HEK293 (cell line): ENCODE measurements at regions not wholly inside any gene's neighbourhood (a gene's known extent, or its start where the extent isn't known, plus 50 kb on each side); places are given as distances from the start of the nearest gene placed in this dataset.

Experiments used
- CTCF ChIA-PET: fragments of 350-600 bp; formaldehyde crosslinking; extraction: SDS; loops from one replicate; lab custom pipeline; 2021; ENCODE audit warnings: antibody characterized with exemption; lab: Yijun Ruan, JAX
- POLR2A ChIA-PET: fragments of 300-600 bp; formaldehyde crosslinking; extraction: SDS; loops from one replicate; lab custom pipeline; 2020; ENCODE audit warnings: antibody characterized with exemption, inconsistent platforms; lab: Yijun Ruan, JAX
- H3K27ac ChIP-seq: fragments of 200-500 bp; sonication (Bioruptor generic); 2 replicates; pipeline ENCODE4 v1.5.1; 2014; ENCODE audit warnings: low read depth, low read length, control low read depth, inconsistent platforms; ENCODE audit errors: extremely low read depth
- H3K36me3 ChIP-seq, 2 experiments: fragments of 200-500 bp in 1 of 2; sonication (Bioruptor generic) in 1 of 2; 1 replicate in 1 of 2; 2 replicates in 1 of 2; pipeline ENCODE4 v1.5.1; 2014 to 2017; ENCODE audit warnings: inconsistent platforms in 2 of 2, low read length in 2 of 2; ENCODE audit not compliant: control insufficient read depth in 2 of 2, insufficient read depth in 1 of 2
- H3K4me1 ChIP-seq: fragments of 200-500 bp; sonication (Bioruptor generic); 2 replicates; pipeline ENCODE4 v1.5.1; 2014; ENCODE audit warnings: mild to moderate bottlenecking, low read length, inconsistent platforms; ENCODE audit not compliant: control insufficient read depth, insufficient read depth
- H3K4me3 ChIP-seq: 2 replicates; pipeline ENCODE4 v1.5.1; 2011; ENCODE audit warnings: low read depth, mild to moderate bottlenecking, control low read depth, low read length, moderate library complexity
- H3K9me3 ChIP-seq: fragments of 200-500 bp; sonication (Bioruptor generic); 2 replicates; pipeline ENCODE4 v1.5.1; 2014; ENCODE audit warnings: low read depth, low read length, inconsistent platforms; ENCODE audit not compliant: control insufficient read depth, insufficient read depth
- GLI2 ChIP-seq: fragments of 450-650 bp; formaldehyde crosslinking; IDR thresholded peaks from 2 replicates; pipeline ENCODE4; 2017; ENCODE audit warnings: missing biosample characterization, missing genetic modification characterization, low read depth, borderline replicate concordance
- KLF7 ChIP-seq: fragments of 450-650 bp; formaldehyde crosslinking; IDR thresholded peaks from 2 replicates; pipeline ENCODE4 v1.5.1; 2016; ENCODE audit warnings: missing biosample characterization, missing genetic modification characterization, borderline replicate concordance
- PATZ1 ChIP-seq: fragments of 450-650 bp; formaldehyde crosslinking; IDR thresholded peaks from 2 replicates; pipeline ENCODE4 v1.5.1; 2016; ENCODE audit warnings: missing biosample characterization, missing genetic modification characterization
- PRDM1 ChIP-seq: fragments of 450-650 bp; formaldehyde crosslinking; IDR thresholded peaks from 2 replicates; pipeline ENCODE4; 2016; ENCODE audit warnings: missing biosample characterization, missing genetic modification characterization
- SCRT1 ChIP-seq: fragments of 450-650 bp; formaldehyde crosslinking; IDR thresholded peaks from 2 replicates; pipeline ENCODE4 v1.5.1; 2016; ENCODE audit warnings: missing biosample characterization, missing genetic modification characterization, borderline replicate concordance
- SCRT2 ChIP-seq: fragments of 450-650 bp; formaldehyde crosslinking; IDR thresholded peaks from 2 replicates; pipeline ENCODE4 v1.5.1; 2016; ENCODE audit warnings: missing biosample characterization, missing genetic modification characterization
- ZBTB1 ChIP-seq: fragments of 450-650 bp; formaldehyde crosslinking; IDR thresholded peaks from 2 replicates; pipeline ENCODE4 v1.5.1; 2016; ENCODE audit warnings: missing biosample characterization, missing genetic modification characterization
- ZIC2 ChIP-seq: fragments of 450-650 bp; formaldehyde crosslinking; IDR thresholded peaks from 2 replicates; pipeline ENCODE4 v1.5.1; 2016; ENCODE audit warnings: missing biosample characterization, missing genetic modification characterization
- ZNF121 ChIP-seq: fragments of 450-650 bp; formaldehyde crosslinking; IDR thresholded peaks from 2 replicates; pipeline ENCODE4 v1.5.1; 2016; ENCODE audit warnings: missing biosample characterization, missing genetic modification characterization
- ZNF132 ChIP-seq: fragments of 450-650 bp; formaldehyde crosslinking; IDR thresholded peaks from 2 replicates; pipeline ENCODE4 v1.5.1; 2017; ENCODE audit warnings: missing biosample characterization, missing genetic modification characterization, borderline replicate concordance
- ZNF157 ChIP-seq: fragments of 450-650 bp; formaldehyde crosslinking; IDR thresholded peaks from 2 replicates; pipeline ENCODE4 v1.5.1; 2016; ENCODE audit warnings: missing biosample characterization, missing genetic modification characterization
- ZNF18 ChIP-seq: fragments of 450-650 bp; formaldehyde crosslinking; IDR thresholded peaks from 2 replicates; pipeline ENCODE4 v1.5.1; 2016; ENCODE audit warnings: missing biosample characterization, missing genetic modification characterization
- ZNF324 ChIP-seq: fragments of 450-650 bp; formaldehyde crosslinking; IDR thresholded peaks from 2 replicates; pipeline ENCODE4 v1.5.1; 2016; ENCODE audit warnings: missing biosample characterization, missing genetic modification characterization
- ZNF473 ChIP-seq: fragments of 450-650 bp; formaldehyde crosslinking; IDR thresholded peaks from 2 replicates; pipeline ENCODE4 v1.5.1; 2017; ENCODE audit warnings: missing biosample characterization, missing genetic modification characterization
- ZNF501 ChIP-seq: fragments of 450-650 bp; formaldehyde crosslinking; IDR thresholded peaks from 2 replicates; pipeline ENCODE4 v1.5.1; 2016; ENCODE audit warnings: missing biosample characterization, missing genetic modification characterization
- ZNF521 ChIP-seq: fragments of 450-650 bp; formaldehyde crosslinking; IDR thresholded peaks from 2 replicates; pipeline ENCODE4 v1.5.1; 2017; ENCODE audit warnings: missing biosample characterization, mild to moderate bottlenecking, missing genetic modification characterization
- ZNF549 ChIP-seq: fragments of 450-650 bp; IDR thresholded peaks from 2 replicates; pipeline ENCODE4 v1.5.1; 2018; ENCODE audit warnings: missing biosample characterization, missing genetic modification characterization, mild to moderate bottlenecking, inconsistent platforms, moderate library complexity
- ZNF600 ChIP-seq: fragments of 450-650 bp; formaldehyde crosslinking; IDR thresholded peaks from 2 replicates; pipeline ENCODE4 v1.5.1; 2016; ENCODE audit warnings: missing biosample characterization, missing genetic modification characterization
- ZNF692 ChIP-seq: fragments of 450-650 bp; formaldehyde crosslinking; IDR thresholded peaks from 2 replicates; pipeline ENCODE4 v1.5.1; 2016; ENCODE audit warnings: missing biosample characterization, missing genetic modification characterization
- ZNF791 ChIP-seq: fragments of 450-650 bp; formaldehyde crosslinking; IDR thresholded peaks from 2 replicates; pipeline ENCODE4 v1.5.1; 2016; ENCODE audit warnings: missing biosample characterization, missing genetic modification characterization
- ZNF843 ChIP-seq: fragments of 450-650 bp; formaldehyde crosslinking; IDR thresholded peaks from 2 replicates; pipeline ENCODE4 v1.5.1; 2016; ENCODE audit warnings: missing biosample characterization, missing genetic modification characterization
- ZSCAN16 ChIP-seq: fragments of 450-650 bp; formaldehyde crosslinking; IDR thresholded peaks from 2 replicates; pipeline ENCODE4 v1.5.1; 2016; ENCODE audit warnings: missing biosample characterization, missing genetic modification characterization
- ZSCAN30 ChIP-seq: fragments of 450-650 bp; IDR thresholded peaks from 2 replicates; pipeline ENCODE4 v1.5.1; 2018; ENCODE audit warnings: missing biosample characterization, mild to moderate bottlenecking, missing genetic modification characterization, moderate library complexity
- ZSCAN5A ChIP-seq: fragments of 450-650 bp; formaldehyde crosslinking; IDR thresholded peaks from 2 replicates; pipeline ENCODE4 v1.5.1; 2016; ENCODE audit warnings: missing biosample characterization, missing genetic modification characterization
- TF ChIP-seq, protein P1 (sequence below): fragments of 450-650 bp; formaldehyde crosslinking; IDR thresholded peaks from 2 replicates; pipeline ENCODE4 v1.5.1; 2016; ENCODE audit warnings: missing biosample characterization, missing genetic modification characterization
- TF ChIP-seq, protein P2 (sequence below): IDR thresholded peaks from 2 replicates; pipeline ENCODE4 v1.6.1; 2011; ENCODE audit warnings: mild to moderate bottlenecking, low read depth, low read length, borderline replicate concordance

DNA sequence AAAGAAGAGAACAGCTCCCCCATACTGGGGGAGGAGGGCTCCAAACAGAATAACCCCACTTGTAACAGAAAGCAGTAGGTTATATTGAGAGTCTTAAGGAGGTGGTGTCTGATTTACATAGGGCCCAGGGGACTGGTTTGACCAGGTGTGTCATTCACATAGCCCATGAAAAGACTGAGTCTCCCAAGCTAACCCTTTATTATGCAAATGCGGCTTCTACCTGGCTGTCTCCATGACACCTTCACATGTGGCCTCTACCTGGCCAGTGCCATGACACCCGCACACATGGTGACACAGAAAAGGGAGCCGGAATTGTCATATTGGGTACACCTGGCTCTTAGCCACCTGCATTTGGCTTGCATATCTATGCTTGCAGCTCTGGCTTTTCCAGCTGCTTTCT is 1057.2 kb upstream of the PIK3C3 start (continued):
- TF ChIP-seq, protein P1, sequence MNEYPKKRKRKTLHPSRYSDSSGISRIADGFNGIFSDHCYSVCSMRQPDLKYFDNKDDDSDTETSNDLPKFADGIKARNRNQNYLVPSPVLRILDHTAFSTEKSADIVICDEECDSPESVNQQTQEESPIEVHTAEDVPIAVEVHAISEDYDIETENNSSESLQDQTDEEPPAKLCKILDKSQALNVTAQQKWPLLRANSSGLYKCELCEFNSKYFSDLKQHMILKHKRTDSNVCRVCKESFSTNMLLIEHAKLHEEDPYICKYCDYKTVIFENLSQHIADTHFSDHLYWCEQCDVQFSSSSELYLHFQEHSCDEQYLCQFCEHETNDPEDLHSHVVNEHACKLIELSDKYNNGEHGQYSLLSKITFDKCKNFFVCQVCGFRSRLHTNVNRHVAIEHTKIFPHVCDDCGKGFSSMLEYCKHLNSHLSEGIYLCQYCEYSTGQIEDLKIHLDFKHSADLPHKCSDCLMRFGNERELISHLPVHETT (tag by site-specific recombination) = no peak
- no peak for TF ChIP-seq ZIC2 (tag by site-specific recombination)

GRCh38 chr18:40883271-40883670 is 1071.8 kb upstream of the PIK3C3 start:
- TF ChIP-seq ZNF549 (tag by site-specific recombination) = no peak
- TF ChIP-seq GLI2 (tag by site-specific recombination) = no peak
- no peak for TF ChIP-seq SCRT2 (tag by site-specific recombination)
- no peak for TF ChIP-seq PRDM1 (tag by site-specific recombination)
- no peak for TF ChIP-seq ZNF692 (tag by site-specific recombination)
- TF ChIP-seq ZNF501 (tag by site-specific recombination) = no peak
- TF ChIP-seq ZNF324 (tag by site-specific recombination) = no peak
- TF ChIP-seq KLF7 (tag by site-specific recombination) = no peak
- TF ChIP-seq PATZ1 (tag by site-specific recombination) = no peak
- no peak for TF ChIP-seq ZNF600 (tag by site-specific recombination)
- TF ChIP-seq, protein P2, sequence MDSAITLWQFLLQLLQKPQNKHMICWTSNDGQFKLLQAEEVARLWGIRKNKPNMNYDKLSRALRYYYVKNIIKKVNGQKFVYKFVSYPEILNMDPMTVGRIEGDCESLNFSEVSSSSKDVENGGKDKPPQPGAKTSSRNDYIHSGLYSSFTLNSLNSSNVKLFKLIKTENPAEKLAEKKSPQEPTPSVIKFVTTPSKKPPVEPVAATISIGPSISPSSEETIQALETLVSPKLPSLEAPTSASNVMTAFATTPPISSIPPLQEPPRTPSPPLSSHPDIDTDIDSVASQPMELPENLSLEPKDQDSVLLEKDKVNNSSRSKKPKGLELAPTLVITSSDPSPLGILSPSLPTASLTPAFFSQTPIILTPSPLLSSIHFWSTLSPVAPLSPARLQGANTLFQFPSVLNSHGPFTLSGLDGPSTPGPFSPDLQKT = no peak
- TF ChIP-seq ZNF791 (tag by site-specific recombination) = no peak
- no peak for TF ChIP-seq ZNF18 (tag by site-specific recombination)
- TF ChIP-seq ZNF157 (tag by site-specific recombination) = no peak
- TF ChIP-seq ZNF521 = no peak
- Histone ChIP-seq H3K36me3 (no peaks in the 10 kb centered on the region), H3K9me3 (no peaks in the 10 kb centered on the region), H3K4me3 (no peak overlapping the region), H3K27ac (no peak overlapping the region), H3K4me1 (no peaks in the 10 kb centered on the region)
- ChIA-PET POLR2A (no interaction called here), CTCF (no interaction called here)

GRCh38 chr18:40882468-40882867 is 1072.6 kb upstream of the PIK3C3 start:
- Histone ChIP-seq H3K4me3 (no peak overlapping the region), H3K4me1 (no peaks in the 10 kb centered on the region), H3K36me3 (no peaks in the 10 kb centered on the region), H3K27ac (no peak overlapping the region), H3K9me3 (no peaks in the 10 kb centered on the region)
- POLR2A ChIA-PET = no interaction called here
- CTCF ChIA-PET = no interaction called here
- TF ChIP-seq ZNF473 (tag by site-specific recombination) (no peak), ZSCAN16 (tag by site-specific recombination) (no peak), ZNF121 (tag by site-specific recombination) (no peak), ZNF132 (no peak), SCRT1 (tag by site-specific recombination) (no peak), ZNF843 (tag by site-specific recombination) (no peak), ZSCAN5A (tag by site-specific recombination) (no peak), ZSCAN30 (no peak), ZBTB1 (tag by site-specific recombination) (no peak)
